ENCODE measurements at regions not wholly inside any gene's neighbourhood (a gene's known extent, or its start where the extent isn't known, plus 50 kb on each side); places are given as distances from the start of the nearest gene placed in this dataset.

DNA sequence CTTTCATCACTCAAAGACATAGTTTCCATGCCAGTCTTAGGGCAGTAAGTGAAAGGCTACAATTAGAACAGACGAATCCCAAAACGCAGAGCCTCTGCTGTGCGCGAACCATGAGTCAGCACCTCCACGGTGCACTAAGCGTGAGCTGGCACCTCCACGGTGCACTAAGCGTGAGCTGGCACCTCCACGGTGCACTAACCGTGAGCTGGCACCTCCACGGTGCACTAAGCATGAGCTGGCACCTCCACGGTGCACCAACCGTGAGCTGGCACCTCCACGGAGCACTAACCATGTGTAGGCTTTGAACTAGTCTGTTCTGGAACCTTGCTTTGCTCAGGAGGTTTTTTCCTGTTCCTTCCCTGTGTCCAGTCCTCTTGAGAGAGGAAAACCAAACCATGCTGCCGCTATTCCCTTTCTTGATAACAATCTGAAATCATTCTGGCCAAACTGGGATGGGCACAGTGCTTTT, 120.6 kb downstream of the IRS2 start:
- H2BK120ac ChIP-seq (ENCODE audit: low read depth, low read length, poor library complexity, severe bottlenecking), result no peak overlapping the region
- no peak overlapping the region for H4K91ac ChIP-seq (ENCODE audit: insufficient read length, low read depth, low read length)
- H3K4me1 ChIP-seq (ENCODE audit: insufficient read depth, low read length), result no peaks in the 10 kb centered on the region
- H3K79me2 ChIP-seq (ENCODE audit: insufficient read depth, low read length), result no peaks in the 10 kb centered on the region
- Mint-ChIP-seq H3K27ac (no peak overlapping the region), H3K27me3 (ENCODE audit: low read depth) (no peaks in the 10 kb centered on the region), H3K4me1 (peaks cover 9 to 16% of the 10 kb centered on the region in 2 experiments), H3K36me3 (ENCODE audit: insufficient read depth in 1 of 3, low read depth in 3 of 3) (no peaks in the 10 kb centered on the region), H3K4me3 (no peak overlapping the region), H3K9me3 (no peaks in the 10 kb centered on the region; a peak in 1 of 5 replicates)
- H3K14ac ChIP-seq (ENCODE audit: insufficient read depth, low read length), result no peak overlapping the region
- no peak overlapping the region for H4K8ac ChIP-seq (replicated peaks; ENCODE audit: insufficient read length, low read depth, low read length)
- no peak overlapping the region for H2AFZ ChIP-seq (ENCODE audit: low read length)
- no peak overlapping the region for H2BK15ac ChIP-seq (ENCODE audit: low read depth, low read length)
- H2BK5ac ChIP-seq (ENCODE audit: insufficient read length, low read length), result no peak overlapping the region
- no peak overlapping the region for H3K27ac ChIP-seq (ENCODE audit: insufficient read length, low read depth, low read length)
- no peak overlapping the region for H2BK12ac ChIP-seq (ENCODE audit: insufficient read length, low read depth, low read length)
- H3K56ac ChIP-seq (ENCODE audit: insufficient read length, low read depth, low read length), result no peak overlapping the region
- no peak overlapping the region for H3K9ac ChIP-seq (ENCODE audit: extremely low read depth, insufficient read length, low read length)
- H3T11ph ChIP-seq (ENCODE audit: low read length), result no peak overlapping the region
- WGBS (ENCODE audit: extremely low coverage, insufficient read length, low lambda C conversion rate), result no CpG with 5 or more reads among the region's 15 CpGs
- no peak overlapping the region for H3K4me2 ChIP-seq (ENCODE audit: insufficient read depth, insufficient read length, low read length)
- no peaks in the 10 kb centered on the region for H3K23me2 ChIP-seq (ENCODE audit: insufficient read length, low read depth, low read length, poor library complexity, severe bottlenecking)
- no peak overlapping the region for H3K18ac ChIP-seq (ENCODE audit: insufficient read length, low read depth, low read length)
- no peak overlapping the region for H3K23ac ChIP-seq (ENCODE audit: insufficient read length, low read depth, low read length)
- H3K9me3 ChIP-seq (ENCODE audit: control insufficient read depth, low read depth, low read length), result no peaks in the 10 kb centered on the region
- TF ChIP-seq, protein P1, sequence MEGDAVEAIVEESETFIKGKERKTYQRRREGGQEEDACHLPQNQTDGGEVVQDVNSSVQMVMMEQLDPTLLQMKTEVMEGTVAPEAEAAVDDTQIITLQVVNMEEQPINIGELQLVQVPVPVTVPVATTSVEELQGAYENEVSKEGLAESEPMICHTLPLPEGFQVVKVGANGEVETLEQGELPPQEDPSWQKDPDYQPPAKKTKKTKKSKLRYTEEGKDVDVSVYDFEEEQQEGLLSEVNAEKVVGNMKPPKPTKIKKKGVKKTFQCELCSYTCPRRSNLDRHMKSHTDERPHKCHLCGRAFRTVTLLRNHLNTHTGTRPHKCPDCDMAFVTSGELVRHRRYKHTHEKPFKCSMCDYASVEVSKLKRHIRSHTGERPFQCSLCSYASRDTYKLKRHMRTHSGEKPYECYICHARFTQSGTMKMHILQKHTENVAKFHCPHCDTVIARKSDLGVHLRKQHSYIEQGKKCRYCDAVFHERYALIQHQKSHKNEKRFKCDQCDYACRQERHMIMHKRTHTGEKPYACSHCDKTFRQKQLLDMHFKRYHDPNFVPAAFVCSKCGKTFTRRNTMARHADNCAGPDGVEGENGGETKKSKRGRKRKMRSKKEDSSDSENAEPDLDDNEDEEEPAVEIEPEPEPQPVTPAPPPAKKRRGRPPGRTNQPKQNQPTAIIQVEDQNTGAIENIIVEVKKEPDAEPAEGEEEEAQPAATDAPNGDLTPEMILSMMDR (conservative IDR thresholded peaks at IDR 0.05), result no peak
- no peak for DNase-seq
- no peak overlapping the region for H2BK20ac ChIP-seq (ENCODE audit: low read depth, low read length, poor library complexity, severe bottlenecking)
- H3K4ac ChIP-seq (ENCODE audit: low read depth, low read length), result no peak overlapping the region
- no peaks in the 10 kb centered on the region for H4K20me1 ChIP-seq (ENCODE audit: control insufficient read depth, insufficient read depth, insufficient read length)
- H4K5ac ChIP-seq (ENCODE audit: insufficient read length, low read depth, low read length), result no peak overlapping the region
- H3K79me1 ChIP-seq (ENCODE audit: insufficient read depth, low read depth, low read length, poor library complexity, severe bottlenecking), result no peaks in the 10 kb centered on the region
- no peaks in the 10 kb centered on the region for H3K27me3 ChIP-seq (ENCODE audit: insufficient read depth, low read length)
- no peak overlapping the region for H2AK5ac ChIP-seq (ENCODE audit: insufficient read length, low read length)

Measured in H9 (cell line).